ENCODE measurements at regions not wholly inside any gene's neighbourhood (a gene's known extent, or its start where the extent isn't known, plus 50 kb on each side); places are given as distances from the start of the nearest gene placed in this dataset.

DNA sequence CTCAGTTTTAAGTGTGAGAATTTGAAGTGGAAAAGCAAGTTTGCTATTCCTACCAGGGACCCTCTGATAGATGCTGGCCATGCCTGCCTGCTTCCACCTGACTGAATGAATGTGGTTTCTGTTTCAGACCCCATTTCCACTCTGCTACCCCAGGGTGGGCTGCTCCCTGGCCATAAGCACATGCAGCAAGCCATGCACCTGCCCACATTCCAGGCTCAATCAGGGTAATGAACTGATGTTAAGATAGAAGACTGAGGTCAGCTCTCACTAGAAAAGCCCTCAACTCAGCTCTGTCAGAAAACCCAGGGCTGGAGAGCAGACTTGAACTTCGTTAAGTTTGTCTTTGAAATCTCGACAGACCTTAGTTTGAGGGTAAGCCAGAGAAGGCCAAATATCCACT lies 333.9 kb downstream of the CYRIA start (continued):
- TF ChIP-seq ZNF70 (CRISPR knock-in tag; IDR thresholded peaks at IDR 0.05) (no peak), ZC3H10 (CRISPR knock-in tag; IDR thresholded peaks at IDR 0.05) (no peak), CSRNP3 (CRISPR knock-in tag; IDR thresholded peaks at IDR 0.05) (no peak)

GRCh38 chr2:16330982-16331381 lies 334.7 kb downstream of the CYRIA start:
- TF ChIP-seq TOX (CRISPR knock-in tag; IDR thresholded peaks at IDR 0.05; ENCODE audit: borderline replicate concordance) (no peak), ARNTL (CRISPR knock-in tag; IDR thresholded peaks at IDR 0.05; ENCODE audit: borderline replicate concordance, low read depth) (no peak), PATZ1 (CRISPR knock-in tag; IDR thresholded peaks at IDR 0.05; ENCODE audit: borderline replicate concordance) (no peak), ZNF70 (CRISPR knock-in tag; IDR thresholded peaks at IDR 0.05) (no peak), OSR1 (CRISPR knock-in tag; IDR thresholded peaks at IDR 0.05) (no peak), GLIS3 (CRISPR knock-in tag; IDR thresholded peaks at IDR 0.05) (no peak), PPARA (CRISPR knock-in tag; IDR thresholded peaks at IDR 0.05; ENCODE audit: borderline replicate concordance) (no peak)
- TF ChIP-seq, protein P1, sequence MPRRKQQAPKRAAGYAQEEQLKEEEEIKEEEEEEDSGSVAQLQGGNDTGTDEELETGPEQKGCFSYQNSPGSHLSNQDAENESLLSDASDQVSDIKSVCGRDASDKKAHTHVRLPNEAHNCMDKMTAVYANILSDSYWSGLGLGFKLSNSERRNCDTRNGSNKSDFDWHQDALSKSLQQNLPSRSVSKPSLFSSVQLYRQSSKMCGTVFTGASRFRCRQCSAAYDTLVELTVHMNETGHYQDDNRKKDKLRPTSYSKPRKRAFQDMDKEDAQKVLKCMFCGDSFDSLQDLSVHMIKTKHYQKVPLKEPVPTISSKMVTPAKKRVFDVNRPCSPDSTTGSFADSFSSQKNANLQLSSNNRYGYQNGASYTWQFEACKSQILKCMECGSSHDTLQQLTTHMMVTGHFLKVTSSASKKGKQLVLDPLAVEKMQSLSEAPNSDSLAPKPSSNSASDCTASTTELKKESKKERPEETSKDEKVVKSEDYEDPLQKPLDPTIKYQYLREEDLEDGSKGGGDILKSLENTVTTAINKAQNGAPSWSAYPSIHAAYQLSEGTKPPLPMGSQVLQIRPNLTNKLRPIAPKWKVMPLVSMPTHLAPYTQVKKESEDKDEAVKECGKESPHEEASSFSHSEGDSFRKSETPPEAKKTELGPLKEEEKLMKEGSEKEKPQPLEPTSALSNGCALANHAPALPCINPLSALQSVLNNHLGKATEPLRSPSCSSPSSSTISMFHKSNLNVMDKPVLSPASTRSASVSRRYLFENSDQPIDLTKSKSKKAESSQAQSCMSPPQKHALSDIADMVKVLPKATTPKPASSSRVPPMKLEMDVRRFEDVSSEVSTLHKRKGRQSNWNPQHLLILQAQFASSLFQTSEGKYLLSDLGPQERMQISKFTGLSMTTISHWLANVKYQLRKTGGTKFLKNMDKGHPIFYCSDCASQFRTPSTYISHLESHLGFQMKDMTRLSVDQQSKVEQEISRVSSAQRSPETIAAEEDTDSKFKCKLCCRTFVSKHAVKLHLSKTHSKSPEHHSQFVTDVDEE (CRISPR knock-in tag; IDR thresholded peaks at IDR 0.05) = no peak
- ATAC-seq = no peak

DNA sequence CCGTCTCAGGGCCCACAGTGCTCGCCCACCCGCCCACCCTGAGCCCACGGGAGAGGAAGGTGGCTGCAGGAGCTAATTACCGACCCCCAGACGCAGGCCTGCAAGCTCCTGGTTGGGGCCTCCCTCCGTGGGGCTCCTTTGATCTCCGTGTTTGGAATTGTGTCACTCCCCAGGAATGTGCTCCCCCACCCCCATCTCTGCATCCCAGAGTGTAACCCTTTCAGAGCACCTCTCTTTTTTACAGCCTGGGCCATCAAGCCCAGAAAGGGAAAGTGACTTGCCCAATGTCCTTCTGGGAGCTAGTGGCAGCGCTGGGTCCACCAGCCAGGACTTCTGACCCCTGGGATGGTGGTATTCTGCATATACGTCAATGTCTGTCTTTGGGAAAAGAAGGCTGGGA lies 335.1 kb downstream of the CYRIA start:
- ATAC-seq = no peak
- TF ChIP-seq, protein P2, sequence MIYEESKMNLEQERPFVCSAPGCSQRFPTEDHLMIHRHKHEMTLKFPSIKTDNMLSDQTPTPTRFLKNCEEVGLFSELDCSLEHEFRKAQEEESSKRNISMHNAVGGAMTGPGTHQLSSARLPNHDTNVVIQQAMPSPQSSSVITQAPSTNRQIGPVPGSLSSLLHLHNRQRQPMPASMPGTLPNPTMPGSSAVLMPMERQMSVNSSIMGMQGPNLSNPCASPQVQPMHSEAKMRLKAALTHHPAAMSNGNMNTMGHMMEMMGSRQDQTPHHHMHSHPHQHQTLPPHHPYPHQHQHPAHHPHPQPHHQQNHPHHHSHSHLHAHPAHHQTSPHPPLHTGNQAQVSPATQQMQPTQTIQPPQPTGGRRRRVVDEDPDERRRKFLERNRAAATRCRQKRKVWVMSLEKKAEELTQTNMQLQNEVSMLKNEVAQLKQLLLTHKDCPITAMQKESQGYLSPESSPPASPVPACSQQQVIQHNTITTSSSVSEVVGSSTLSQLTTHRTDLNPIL (CRISPR knock-in tag; IDR thresholded peaks at IDR 0.05; ENCODE audit: low read depth) = no peak
- TF ChIP-seq CSRNP3 (CRISPR knock-in tag; IDR thresholded peaks at IDR 0.05) (no peak), TCF4 (CRISPR knock-in tag; IDR thresholded peaks at IDR 0.05; ENCODE audit: borderline replicate concordance) (no peak), SNAI2 (CRISPR knock-in tag; IDR thresholded peaks at IDR 0.05) (no peak), ARNTL (CRISPR knock-in tag; IDR thresholded peaks at IDR 0.05; ENCODE audit: borderline replicate concordance, low read depth) (no peak), ZNF565 (CRISPR knock-in tag; conservative IDR thresholded peaks at IDR 0.05; ENCODE audit: low read depth) (no peak), PATZ1 (CRISPR knock-in tag; IDR thresholded peaks at IDR 0.05; ENCODE audit: borderline replicate concordance) (no peak), ZNF8 (CRISPR knock-in tag; IDR thresholded peaks at IDR 0.05) (no peak), ISL1 (CRISPR knock-in tag; IDR thresholded peaks at IDR 0.05) (no peak), BACH2 (CRISPR knock-in tag; IDR thresholded peaks at IDR 0.05; ENCODE audit: borderline replicate concordance) (no peak), TOX (CRISPR knock-in tag; IDR thresholded peaks at IDR 0.05; ENCODE audit: borderline replicate concordance) (no peak), ESRRG (CRISPR knock-in tag; IDR thresholded peaks at IDR 0.05) (no peak), CSDC2 (CRISPR knock-in tag; IDR thresholded peaks at IDR 0.05) (no peak), ZFP30 (CRISPR knock-in tag; IDR thresholded peaks at IDR 0.05) (no peak), GLIS3 (CRISPR knock-in tag; IDR thresholded peaks at IDR 0.05) (no peak), PPARA (CRISPR knock-in tag; IDR thresholded peaks at IDR 0.05; ENCODE audit: borderline replicate concordance) (no peak), ZC3H10 (CRISPR knock-in tag; IDR thresholded peaks at IDR 0.05) (no peak), ZFP3 (CRISPR knock-in tag; IDR thresholded peaks at IDR 0.05) (no peak)
- TF ChIP-seq, protein P1 (CRISPR knock-in tag; IDR thresholded peaks at IDR 0.05) = no peak
- TF ChIP-seq, protein P3, sequence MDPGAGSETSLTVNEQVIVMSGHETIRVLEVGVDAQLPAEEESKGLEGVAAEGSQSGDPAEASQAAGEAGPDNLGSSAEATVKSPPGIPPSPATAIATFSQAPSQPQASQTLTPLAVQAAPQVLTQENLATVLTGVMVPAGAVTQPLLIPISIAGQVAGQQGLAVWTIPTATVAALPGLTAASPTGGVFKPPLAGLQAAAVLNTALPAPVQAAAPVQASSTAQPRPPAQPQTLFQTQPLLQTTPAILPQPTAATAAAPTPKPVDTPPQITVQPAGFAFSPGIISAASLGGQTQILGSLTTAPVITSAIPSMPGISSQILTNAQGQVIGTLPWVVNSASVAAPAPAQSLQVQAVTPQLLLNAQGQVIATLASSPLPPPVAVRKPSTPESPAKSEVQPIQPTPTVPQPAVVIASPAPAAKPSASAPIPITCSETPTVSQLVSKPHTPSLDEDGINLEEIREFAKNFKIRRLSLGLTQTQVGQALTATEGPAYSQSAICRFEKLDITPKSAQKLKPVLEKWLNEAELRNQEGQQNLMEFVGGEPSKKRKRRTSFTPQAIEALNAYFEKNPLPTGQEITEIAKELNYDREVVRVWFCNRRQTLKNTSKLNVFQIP (CRISPR knock-in tag; IDR thresholded peaks at IDR 0.05; ENCODE audit: borderline replicate concordance, low read depth) = no peak
